Neural cell (in vitro differentiated cells): ENCODE measurements at regions not wholly inside any gene's neighbourhood (a gene's known extent, or its start where the extent isn't known, plus 50 kb on each side); places are given as distances from the start of the nearest gene placed in this dataset.

Experiments used
- CTCF ChIP-seq: fragments of 450-650 bp; IDR thresholded peaks from 2 replicates; pipeline ENCODE4 v1.5.1; 2014; ENCODE audit warnings: antibody characterized with exemption, mild to moderate bottlenecking, moderate library complexity; ENCODE audit not compliant: poor library complexity, severe bottlenecking
- EP300 ChIP-seq: fragments of 450-650 bp; conservative IDR thresholded peaks from 2 replicates; pipeline ENCODE4 v1.6.1; 2014; ENCODE audit warnings: antibody characterized with exemption, mild to moderate bottlenecking, moderate library complexity; ENCODE audit not compliant: poor library complexity, severe bottlenecking
- EZH2 ChIP-seq: fragments of 200-600, 300-800 bp; shearing (Covaris generic), sonication (generic); IDR thresholded peaks from 2 replicates; pipeline ENCODE4 v1.6.1; 2014; ENCODE audit warnings: antibody characterized with exemption, low read length, borderline replicate concordance, mild to moderate bottlenecking; ENCODE audit not compliant: insufficient read depth, poor library complexity, severe bottlenecking
- MXI1 ChIP-seq: fragments of 450-650 bp; conservative IDR thresholded peaks from 2 replicates; pipeline ENCODE4 v1.6.1; 2014; ENCODE audit warnings: antibody characterized with exemption, mild to moderate bottlenecking; ENCODE audit not compliant: poor library complexity, severe bottlenecking
- TAF1 ChIP-seq: IDR thresholded peaks from 2 replicates; pipeline ENCODE4 v1.6.1; 2012; ENCODE audit warnings: low read depth
- TF ChIP-seq, protein P1 (sequence below): IDR thresholded peaks from 2 replicates; pipeline ENCODE4 v1.6.1; 2012; ENCODE audit warnings: borderline replicate concordance

GRCh38 chr2:160792837-160793236 lies 299.2 kb upstream of the RBMS1 start:
- TF ChIP-seq CTCF, result no peak
- TF ChIP-seq TAF1, result no peak
- no peak for TF ChIP-seq MXI1
- TF ChIP-seq, protein P1, sequence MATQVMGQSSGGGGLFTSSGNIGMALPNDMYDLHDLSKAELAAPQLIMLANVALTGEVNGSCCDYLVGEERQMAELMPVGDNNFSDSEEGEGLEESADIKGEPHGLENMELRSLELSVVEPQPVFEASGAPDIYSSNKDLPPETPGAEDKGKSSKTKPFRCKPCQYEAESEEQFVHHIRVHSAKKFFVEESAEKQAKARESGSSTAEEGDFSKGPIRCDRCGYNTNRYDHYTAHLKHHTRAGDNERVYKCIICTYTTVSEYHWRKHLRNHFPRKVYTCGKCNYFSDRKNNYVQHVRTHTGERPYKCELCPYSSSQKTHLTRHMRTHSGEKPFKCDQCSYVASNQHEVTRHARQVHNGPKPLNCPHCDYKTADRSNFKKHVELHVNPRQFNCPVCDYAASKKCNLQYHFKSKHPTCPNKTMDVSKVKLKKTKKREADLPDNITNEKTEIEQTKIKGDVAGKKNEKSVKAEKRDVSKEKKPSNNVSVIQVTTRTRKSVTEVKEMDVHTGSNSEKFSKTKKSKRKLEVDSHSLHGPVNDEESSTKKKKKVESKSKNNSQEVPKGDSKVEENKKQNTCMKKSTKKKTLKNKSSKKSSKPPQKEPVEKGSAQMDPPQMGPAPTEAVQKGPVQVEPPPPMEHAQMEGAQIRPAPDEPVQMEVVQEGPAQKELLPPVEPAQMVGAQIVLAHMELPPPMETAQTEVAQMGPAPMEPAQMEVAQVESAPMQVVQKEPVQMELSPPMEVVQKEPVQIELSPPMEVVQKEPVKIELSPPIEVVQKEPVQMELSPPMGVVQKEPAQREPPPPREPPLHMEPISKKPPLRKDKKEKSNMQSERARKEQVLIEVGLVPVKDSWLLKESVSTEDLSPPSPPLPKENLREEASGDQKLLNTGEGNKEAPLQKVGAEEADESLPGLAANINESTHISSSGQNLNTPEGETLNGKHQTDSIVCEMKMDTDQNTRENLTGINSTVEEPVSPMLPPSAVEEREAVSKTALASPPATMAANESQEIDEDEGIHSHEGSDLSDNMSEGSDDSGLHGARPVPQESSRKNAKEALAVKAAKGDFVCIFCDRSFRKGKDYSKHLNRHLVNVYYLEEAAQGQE, result no peak
- TF ChIP-seq EP300, result no peak
- TF ChIP-seq EZH2, result no peak
